ELR (cell line): ENCODE measurements at regions not wholly inside any gene's neighbourhood (a gene's known extent, or its start where the extent isn't known, plus 50 kb on each side); places are given as distances from the start of the nearest gene placed in this dataset.
"Not testable (repeated sequence)": the region's sequence is repeated elsewhere in the genome, so short reads cannot be mapped to it uniquely, and the experiment has no call there.

Experiments
- DNase-seq: peaks from one replicate; pipeline ENCODE4 v3.0.0-alpha.2; 2015; ENCODE audit warnings: low read depth

DNA sequence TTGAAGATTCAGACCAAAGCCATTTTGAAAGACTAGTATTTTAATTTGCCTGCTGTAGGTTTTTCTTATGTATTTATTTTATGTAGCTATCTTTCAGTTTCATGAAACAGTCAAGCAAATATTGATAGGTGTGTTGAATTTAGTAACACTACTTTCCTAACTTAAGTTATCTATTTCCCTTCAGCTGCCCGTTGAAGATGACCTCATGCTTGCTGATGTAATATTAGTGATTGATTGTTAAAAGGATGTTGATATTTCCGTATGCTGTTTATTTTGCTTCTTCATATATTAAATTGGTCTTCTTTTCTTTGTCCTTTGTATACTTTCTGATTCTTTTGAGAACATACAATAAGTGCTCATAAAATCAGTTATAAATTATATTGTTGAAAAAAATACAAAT is 86.8 kb upstream of the CHORDC1 start:
- DNase-seq = no peak

DNA sequence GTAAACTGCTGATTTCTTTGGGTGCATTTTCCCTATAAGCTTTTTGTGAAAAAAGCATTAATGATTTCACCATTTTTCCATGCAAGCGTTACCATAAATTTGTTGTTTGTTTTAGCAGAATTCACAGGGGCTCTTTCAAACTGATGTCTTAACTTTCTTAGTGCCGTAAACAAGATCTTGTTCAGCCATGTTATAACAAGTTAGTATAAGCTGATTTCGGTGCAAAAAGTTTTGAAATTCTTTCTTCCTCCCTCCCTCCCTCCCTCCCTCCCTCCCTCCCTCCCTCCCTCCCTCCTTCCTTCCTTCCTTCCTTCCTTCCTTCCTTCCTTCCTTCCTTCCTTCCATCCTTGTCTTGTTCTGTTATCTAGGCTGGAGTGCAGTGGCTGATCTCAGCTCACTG is 71.7 kb upstream of the CHORDC1 start:
- DNase-seq = no peak

DNA sequence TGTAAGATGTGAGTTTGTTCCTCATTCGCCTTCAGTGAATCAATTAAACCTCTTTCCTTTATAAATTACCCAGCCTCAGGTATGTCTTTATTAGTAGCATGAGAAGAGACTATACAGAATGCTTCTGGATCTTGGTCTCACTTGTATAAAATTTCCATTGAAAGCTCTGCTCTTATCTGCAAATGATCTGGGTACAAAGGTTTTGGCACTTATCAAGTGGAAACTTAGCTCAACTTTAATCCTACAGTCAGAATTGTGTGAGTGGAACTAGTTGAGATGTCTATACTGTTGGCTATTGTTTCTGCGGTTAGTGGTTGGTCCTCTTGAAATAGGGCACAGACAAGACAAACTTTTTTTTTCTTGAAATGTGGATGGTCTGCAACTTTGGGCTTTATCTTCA is 71.2 kb upstream of the CHORDC1 start:
- no peak for DNase-seq

DNA sequence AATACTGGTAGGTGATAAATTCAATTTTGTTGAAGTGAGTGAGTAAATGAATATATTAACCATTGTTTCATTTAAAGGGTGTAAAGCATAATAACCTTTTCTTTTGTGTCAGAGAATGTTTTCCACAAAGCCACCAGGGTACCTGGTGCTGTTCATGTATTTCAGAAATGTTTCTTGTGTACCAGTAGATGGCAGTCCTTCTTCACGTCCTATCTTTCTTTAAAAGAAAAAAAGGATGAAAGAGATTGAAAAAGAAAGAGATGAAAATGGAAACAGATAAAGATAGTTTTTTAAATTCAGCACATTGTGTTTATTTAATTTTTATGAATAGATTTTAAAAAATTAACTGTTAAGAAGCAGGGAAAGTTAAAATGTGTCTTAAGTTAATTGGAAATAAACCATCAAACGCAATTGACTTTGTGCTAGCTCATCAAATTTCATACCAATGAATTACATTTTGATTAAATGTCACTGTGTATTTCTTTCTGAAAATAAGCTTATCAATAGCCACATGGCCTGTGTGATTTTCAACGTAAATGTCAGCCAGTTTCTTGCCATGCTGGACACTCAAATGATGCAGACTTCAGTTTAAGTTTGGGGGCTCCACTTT is 65.5 kb upstream of the CHORDC1 start:
- peak; percentile 29 for DNase-seq

DNA sequence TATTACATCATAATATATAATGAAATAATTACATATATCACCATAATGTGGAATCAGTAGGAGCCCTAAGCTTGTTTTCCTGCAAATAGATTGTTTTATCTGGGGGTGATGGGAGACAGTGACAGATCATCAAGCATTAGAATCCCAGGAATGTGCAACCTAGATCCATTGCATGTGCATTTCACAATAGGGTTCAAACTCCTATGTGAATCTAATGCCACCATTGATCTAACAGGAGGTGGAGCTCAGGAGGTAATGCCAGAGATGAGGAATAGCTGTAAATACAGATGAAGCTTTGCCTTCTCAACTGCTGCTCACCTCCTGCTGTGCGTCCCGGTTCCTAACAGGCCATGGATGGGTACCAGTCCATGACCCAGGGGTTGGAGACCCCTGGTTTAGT is 63.8 kb upstream of the CHORDC1 start:
- no peak for DNase-seq

DNA sequence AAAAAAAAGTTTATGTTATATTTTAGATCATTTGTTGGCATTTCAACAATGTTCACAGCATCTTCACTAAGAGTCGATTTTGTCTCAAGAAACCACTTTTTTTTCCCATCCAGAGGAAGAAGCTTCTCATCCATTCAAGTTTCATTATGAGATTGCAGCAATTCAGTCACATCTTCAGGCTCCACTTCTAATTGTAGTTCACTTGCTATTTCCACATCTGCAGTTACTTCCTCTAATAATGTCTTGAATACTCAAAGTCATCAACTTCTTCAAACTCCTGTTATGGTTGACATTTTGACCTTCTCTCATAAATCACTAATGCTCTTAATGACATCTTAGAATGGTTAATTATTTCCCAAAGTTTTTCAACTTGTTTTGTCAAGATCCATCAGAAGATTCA is 61.3 kb upstream of the CHORDC1 start:
- DNase-seq = no peak

DNA sequence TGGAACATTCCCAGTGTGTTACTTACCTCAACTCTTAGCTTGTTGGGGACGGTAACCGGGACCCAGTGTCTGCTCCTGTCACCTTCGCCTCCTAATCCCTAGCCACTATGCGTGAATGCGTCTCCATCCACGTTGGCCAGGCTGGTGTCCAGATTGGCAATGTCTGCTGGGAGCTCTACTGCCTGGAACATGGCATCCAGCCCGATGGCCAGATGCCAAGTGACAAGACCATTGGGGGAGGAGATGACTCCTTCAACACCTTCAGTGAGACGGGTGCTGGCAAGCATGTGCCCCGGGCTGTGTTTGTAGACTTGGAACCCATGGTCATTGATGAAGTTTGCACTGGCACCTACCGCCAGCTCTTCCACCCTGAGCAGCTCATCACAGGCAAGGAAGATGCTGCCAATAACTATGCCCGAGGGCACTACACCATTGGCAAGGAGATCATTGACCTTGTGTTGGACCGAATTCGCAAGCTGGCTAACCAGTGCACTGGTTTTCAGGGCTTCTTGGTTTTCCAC is 59.8 kb upstream of the CHORDC1 start:
- DNase-seq = not testable (repeated sequence)

DNA sequence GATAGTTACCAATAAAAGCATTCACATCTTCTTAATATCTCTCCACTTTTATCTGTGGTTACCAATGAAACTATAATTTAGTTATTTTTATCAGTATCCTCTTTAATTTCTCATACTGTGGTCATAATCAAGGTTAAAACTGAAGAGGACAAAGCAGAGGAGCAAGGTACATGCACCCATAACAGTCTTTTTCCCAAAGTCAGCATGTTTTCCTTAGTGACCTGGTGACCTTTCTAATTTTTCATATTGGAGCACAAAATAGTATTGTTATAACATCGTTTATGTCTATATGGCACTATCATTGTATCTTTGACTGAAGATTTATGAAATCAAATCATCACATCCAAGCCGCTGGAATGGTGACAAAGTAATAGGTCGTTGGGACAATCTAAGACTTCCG is 51.5 kb upstream of the CHORDC1 start:
- DNase-seq = no peak
